K562 (cell line): ENCODE measurements at regions not wholly inside any gene's neighbourhood (a gene's known extent, or its start where the extent isn't known, plus 50 kb on each side); places are given as distances from the start of the nearest gene placed in this dataset.
"Not testable (repeated sequence)": the region's sequence is repeated elsewhere in the genome, so short reads cannot be mapped to it uniquely, and the experiment has no call there.

Experiments used
- ATAC-seq: fragments of 200-7000 bp; cut with Tn5 transposase; 3 replicates; pipeline ENCODE4 v1.9.1; 2020; ENCODE audit warnings: moderate library complexity
- BruUV-seq: library from RNA; stranded (reverse); fragments of 400-500 nt; replicated peaks from 2 replicates; lab custom pipeline; 2021; lab: Mats Ljungman, UMichigan
- CTCF ChIA-PET: fragments of 300-600 bp; formaldehyde crosslinking; extraction: SDS; loops from one replicate; lab custom pipeline; 2021; ENCODE audit warnings: low intra/inter-chr PET ratio; lab: Yijun Ruan, JAX
- POLR2A ChIA-PET: fragments of 300-600, 350-650 bp; sonication (Branson Sonifier 250); formaldehyde crosslinking; extraction: SDS; loops from one replicate; lab custom pipeline; 2021; ENCODE audit warnings: antibody characterized with exemption, inconsistent platforms; lab: Yijun Ruan, JAX
- DNase-seq, 4 experiments: peaks; one replicate each; pipeline versions ENCODE4 v3.0.0 to v3.0.0-alpha.2; 2011 to 2018; ENCODE audit warnings: low spot score in 3 of 4, mixed read lengths in 3 of 4; ENCODE audit errors: extremely low read depth in 1 of 4
- FAIRE-seq: peaks from 2 replicates; lab custom pipeline; 2011; peaks lifted over from hg19 to GRCh38; lab: Jason Lieb, UNC
- H2AFZ ChIP-seq: 2 replicates; pipeline ENCODE4 v1.6.0; 2011; ENCODE audit warnings: low read depth, low read length, control low read depth, inconsistent platforms
- H3K27ac ChIP-seq: fragments of 200-600 bp; 3 replicates; pipeline ENCODE4 v1.8.0; 2011; ENCODE audit warnings: low read depth, mild to moderate bottlenecking, control low read depth, inconsistent platforms, low read length, moderate library complexity, mixed read lengths; ENCODE audit errors: extremely low read depth
- H3K27me3 ChIP-seq, 2 experiments: fragments of 300-600 bp in 1 of 2; 2 replicates in 1 of 2; 3 replicates in 1 of 2; pipeline versions ENCODE4 v1.6.0 to v1.8.0; 2011; ENCODE audit warnings: inconsistent platforms in 2 of 2, low read length in 2 of 2, mild to moderate bottlenecking in 1 of 2, mixed read lengths in 1 of 2, moderate library complexity in 1 of 2; ENCODE audit not compliant: control insufficient read depth in 2 of 2, insufficient read depth in 2 of 2
- H3K36me3 ChIP-seq: fragments of 300-600 bp; 3 replicates; pipeline ENCODE4 v1.8.0; 2011; ENCODE audit warnings: mild to moderate bottlenecking, low read length, inconsistent platforms; ENCODE audit not compliant: control insufficient read depth, insufficient read depth
- H3K4me1 ChIP-seq, 2 experiments: fragments of 200-600 bp in 1 of 2; replicated peaks in 1 of 2; 2 replicates in 1 of 2; 3 replicates in 1 of 2; pipeline versions ENCODE4 v1.5.1 to v1.8.0; 2011; ENCODE audit warnings: inconsistent platforms in 2 of 2, low read length in 2 of 2, mild to moderate bottlenecking in 1 of 2, mixed read lengths in 1 of 2, moderate library complexity in 1 of 2; ENCODE audit not compliant: control insufficient read depth in 2 of 2, insufficient read depth in 2 of 2
- H3K4me2 ChIP-seq: 2 replicates; pipeline ENCODE4 v1.6.1; 2011; ENCODE audit warnings: low read length, control low read depth, inconsistent platforms, mixed read lengths; ENCODE audit not compliant: insufficient read depth
- H3K4me3 ChIP-seq: fragments of 200-600 bp; sonication (generic), shearing (Covaris generic); 2 replicates; pipeline ENCODE4 v1.5.1; 2016; ENCODE audit warnings: control low read depth, inconsistent platforms
- H3K79me2 ChIP-seq: fragments of 200-600 bp; 3 replicates; pipeline ENCODE4 v1.8.0; 2011; ENCODE audit warnings: low read length, inconsistent platforms; ENCODE audit not compliant: control insufficient read depth, insufficient read depth
- H3K9ac ChIP-seq, 2 experiments: 2 replicates each; pipeline versions ENCODE4 v1.6.0 to v1.6.1; 2011; ENCODE audit warnings: low read depth in 2 of 2, low read length in 2 of 2, control low read depth in 1 of 2, inconsistent platforms in 1 of 2, mild to moderate bottlenecking in 1 of 2, mixed read lengths in 1 of 2; ENCODE audit not compliant: insufficient read depth in 1 of 2
- H3K9me1 ChIP-seq: one replicate; pipeline ENCODE4 v1.6.0; 2011; ENCODE audit warnings: inconsistent platforms, mild to moderate bottlenecking, low read length, moderate library complexity; ENCODE audit not compliant: control insufficient read depth, insufficient read depth
- H3K9me3 ChIP-seq: replicated peaks from 2 replicates; pipeline ENCODE4 v1.5.1; 2011; ENCODE audit warnings: low read depth, low read length, inconsistent platforms; ENCODE audit not compliant: control insufficient read depth, insufficient read depth
- H4K20me1 ChIP-seq: replicated peaks from 2 replicates; pipeline ENCODE4 v1.6.1; 2011; ENCODE audit warnings: low read length, inconsistent platforms, mixed read lengths; ENCODE audit not compliant: control insufficient read depth, insufficient read depth
- CEBPB ChIP-seq: fragments of 450-650 bp; IDR thresholded peaks from 2 replicates; pipeline ENCODE4 v1.6.1; 2016; ENCODE audit warnings: missing genetic modification characterization, missing compliant biosample characterization
- EGR1 ChIP-seq: fragments of 450-650 bp; conservative IDR thresholded peaks from 2 replicates; pipeline ENCODE4 v1.6.1; 2017; ENCODE audit warnings: mild to moderate bottlenecking
- ESRRA ChIP-seq: fragments of 450-650 bp; IDR thresholded peaks from 2 replicates; pipeline ENCODE4 v1.6.1; 2014; ENCODE audit warnings: low read depth, mild to moderate bottlenecking, moderate library complexity, borderline replicate concordance
- MAFK ChIP-seq: IDR thresholded peaks from 2 replicates; pipeline ENCODE4 v1.6.1; 2011; ENCODE audit warnings: low read length, improper control_type of control experiment
- NFE2 ChIP-seq: IDR thresholded peaks from 2 replicates; pipeline ENCODE4 v1.6.1; 2014; ENCODE audit warnings: antibody characterized with exemption, low read depth
- NR2C2 ChIP-seq, 2 experiments: fragments of 200-800 bp in 1 of 2; sonication (Bioruptor generic) in 1 of 2; sonication (generic) in 1 of 2; formaldehyde crosslinking in 1 of 2; IDR thresholded peaks; 2 replicates each; pipeline versions ENCODE4 v1.6.1 to v1.8.0; 2016 to 2022; ENCODE audit warnings: mild to moderate bottlenecking in 1 of 2, missing compliant biosample characterization in 1 of 2, missing genetic modification characterization in 1 of 2, missing genetic modification reagents in 1 of 2
- WGBS: fragments of 100-300 bp; shearing (Covaris generic); methylation state at CpG from one replicate; pipeline ENCODE4 v1.1.6; 2016; ENCODE audit warnings: low coverage, mixed read lengths; ENCODE audit not compliant: insufficient coverage; ENCODE audit errors: missing lambda C conversion rate; 5-methylcytosine and 5-hydroxymethylcytosine counted together
- in situ Hi-C: fragments of 300-500 bp; cut with MboI; formaldehyde crosslinking; loops from 4 replicates; pipeline ENCODE4 v1.15.0; 2018; ENCODE audit warnings: inconsistent platforms, mixed read lengths
- intact Hi-C: fragments of 100-400 bp; cut with micrococcal nuclease; formaldehyde crosslinking; loops from 2 replicates; pipeline ENCODE4 v1.14.2; 2022
- TF ChIP-seq, protein P1 (sequence below): fragments of 450-650 bp; IDR thresholded peaks from 2 replicates; pipeline ENCODE4 v1.6.1; 2016; ENCODE audit warnings: low read depth, mild to moderate bottlenecking, moderate library complexity

DNA sequence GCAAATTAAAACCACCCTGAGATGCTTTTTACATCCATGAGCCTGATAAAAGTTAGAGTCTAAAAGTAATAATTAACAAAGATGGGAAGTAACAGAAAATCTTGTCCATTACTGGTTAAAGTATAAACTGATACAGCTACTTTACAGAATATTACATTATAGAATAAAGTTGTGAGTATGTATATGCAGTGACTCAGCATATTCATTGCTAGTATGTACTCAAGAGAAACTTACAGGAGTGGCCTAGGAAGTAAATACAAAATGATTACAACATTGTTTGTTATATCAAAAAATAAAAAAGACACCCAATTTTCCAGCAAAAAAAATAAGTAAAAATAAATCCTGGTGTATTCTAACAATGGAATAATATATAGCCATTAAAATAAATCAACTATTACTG lies 82.1 kb upstream of the SCGB1C1 start:
- peak; percentile 41; the same call in 1 of the 2 replicates for TF ChIP-seq MAFK
- peak; percentile 65 for TF ChIP-seq NFE2
- H3K27ac ChIP-seq, POLR2A ChIA-PET, CTCF ChIA-PET, intact Hi-C loops, H3K9me1 ChIP-seq, ATAC-seq, H3K4me1 ChIP-seq, H3K4me2 ChIP-seq, in situ Hi-C loops, H2AFZ ChIP-seq, H3K27me3 ChIP-seq, H3K36me3 ChIP-seq, H3K9ac ChIP-seq, H3K79me2 ChIP-seq, BruUV-seq, H4K20me1 ChIP-seq, H3K9me3 ChIP-seq, H3K4me3 ChIP-seq, DNase-seq, FAIRE-seq: not testable (repeated sequence)

DNA sequence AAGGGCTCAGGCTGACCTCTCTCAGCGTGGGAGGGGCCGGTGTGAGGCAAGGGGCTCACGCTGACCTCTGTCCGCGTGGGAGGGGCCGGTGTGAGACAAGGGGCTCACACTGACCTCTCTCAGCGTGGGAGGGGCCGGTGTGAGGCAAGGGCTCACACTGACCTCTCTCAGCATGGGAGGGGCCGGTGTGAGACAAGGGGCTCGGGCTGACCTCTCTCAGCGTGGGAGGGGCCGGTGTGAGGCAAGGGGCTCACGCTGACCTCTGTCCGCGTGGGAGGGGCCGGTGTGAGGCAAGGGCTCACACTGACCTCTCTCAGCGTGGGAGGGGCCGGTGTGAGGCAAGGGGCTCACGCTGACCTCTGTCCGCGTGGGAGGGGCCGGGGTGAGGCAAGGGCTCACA lies 64.4 kb upstream of the SCGB1C1 start:
- intact Hi-C loops, POLR2A ChIA-PET: not testable (repeated sequence)

More for the DNA sequence above, 64.4 kb upstream of the SCGB1C1 start:
- H2AFZ ChIP-seq, H3K27me3 ChIP-seq, CTCF ChIA-PET, H3K79me2 ChIP-seq, FAIRE-seq, H3K9me1 ChIP-seq, H3K9me3 ChIP-seq, DNase-seq, H3K9ac ChIP-seq, H3K4me1 ChIP-seq, H3K4me3 ChIP-seq, H4K20me1 ChIP-seq, BruUV-seq, in situ Hi-C loops, H3K36me3 ChIP-seq, H3K4me2 ChIP-seq, H3K27ac ChIP-seq: not testable (repeated sequence)
- 0% methylated on average over 3 of the region's 22 CpGs for WGBS
- TF ChIP-seq, protein P1, sequence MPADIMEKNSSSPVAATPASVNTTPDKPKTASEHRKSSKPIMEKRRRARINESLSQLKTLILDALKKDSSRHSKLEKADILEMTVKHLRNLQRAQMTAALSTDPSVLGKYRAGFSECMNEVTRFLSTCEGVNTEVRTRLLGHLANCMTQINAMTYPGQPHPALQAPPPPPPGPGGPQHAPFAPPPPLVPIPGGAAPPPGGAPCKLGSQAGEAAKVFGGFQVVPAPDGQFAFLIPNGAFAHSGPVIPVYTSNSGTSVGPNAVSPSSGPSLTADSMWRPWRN, result peak; percentile 39; the same call in 1 of the 2 replicates
- TF ChIP-seq ESRRA (peak; percentile 72; the same call in 1 of the 2 replicates), EGR1 (peak; percentile 62), NR2C2 (CRISPR knock-in tag; IDR thresholded peaks at IDR 0.05) (peak; percentile 53; the same call in 1 of the 2 replicates), NR2C2 (tag; IDR thresholded peaks at IDR 0.05) (peak; percentile 24; the same call in 1 of the 2 replicates), CEBPB (tag) (peak; percentile 16; the same call in 1 of the 2 replicates)
- TF ChIP-seq, all 486 proteins: peak for 5; not testable (repeated sequence) for 481
- not testable (repeated sequence) for ATAC-seq
